ENCODE measurements at regions not wholly inside any gene's neighbourhood (a gene's known extent, or its start where the extent isn't known, plus 50 kb on each side); places are given as distances from the start of the nearest gene placed in this dataset.

DNA sequence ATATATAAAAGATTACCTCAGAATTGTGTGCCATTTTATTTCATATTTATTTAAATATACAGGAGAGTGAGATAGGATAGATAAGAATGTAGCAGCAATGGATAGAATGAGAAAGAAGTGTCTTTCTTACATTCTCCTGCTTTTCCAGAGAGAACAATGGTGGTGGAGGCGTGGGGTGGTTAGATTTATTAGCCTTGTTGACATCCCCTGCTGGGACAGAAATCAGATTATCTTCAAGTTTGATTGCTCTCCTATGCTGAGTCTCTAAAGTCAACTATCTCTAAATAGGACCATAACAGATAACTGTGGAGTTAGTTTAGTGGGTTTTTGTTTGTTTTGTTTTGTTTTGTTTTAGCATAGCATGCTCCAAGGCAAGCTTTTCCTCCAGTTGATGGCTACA is 397.6 kb downstream of the LRFN5 start:
- H3K9me3 Mint-ChIP-seq = peaks cover 6% of the 10 kb centered on the region

DNA sequence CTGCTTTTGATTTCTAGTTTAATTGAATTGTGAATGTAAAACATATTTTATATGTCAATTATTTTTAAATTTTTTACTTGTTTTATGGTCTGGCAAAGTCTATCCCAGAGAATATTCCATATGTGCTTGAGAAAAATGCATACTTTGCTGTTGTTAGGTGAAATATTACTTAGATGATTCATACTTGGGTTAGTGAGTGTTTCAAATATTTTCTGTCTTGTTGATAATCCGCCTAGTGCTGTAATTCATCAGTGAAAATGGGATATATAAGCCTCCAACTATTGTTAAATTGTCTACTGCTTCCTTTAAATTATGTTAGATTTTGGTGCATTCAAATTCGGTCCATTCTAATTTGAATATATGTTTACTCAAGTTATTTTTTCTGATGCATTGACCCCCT is 395.5 kb downstream of the LRFN5 start:
- TF ChIP-seq, protein P1, sequence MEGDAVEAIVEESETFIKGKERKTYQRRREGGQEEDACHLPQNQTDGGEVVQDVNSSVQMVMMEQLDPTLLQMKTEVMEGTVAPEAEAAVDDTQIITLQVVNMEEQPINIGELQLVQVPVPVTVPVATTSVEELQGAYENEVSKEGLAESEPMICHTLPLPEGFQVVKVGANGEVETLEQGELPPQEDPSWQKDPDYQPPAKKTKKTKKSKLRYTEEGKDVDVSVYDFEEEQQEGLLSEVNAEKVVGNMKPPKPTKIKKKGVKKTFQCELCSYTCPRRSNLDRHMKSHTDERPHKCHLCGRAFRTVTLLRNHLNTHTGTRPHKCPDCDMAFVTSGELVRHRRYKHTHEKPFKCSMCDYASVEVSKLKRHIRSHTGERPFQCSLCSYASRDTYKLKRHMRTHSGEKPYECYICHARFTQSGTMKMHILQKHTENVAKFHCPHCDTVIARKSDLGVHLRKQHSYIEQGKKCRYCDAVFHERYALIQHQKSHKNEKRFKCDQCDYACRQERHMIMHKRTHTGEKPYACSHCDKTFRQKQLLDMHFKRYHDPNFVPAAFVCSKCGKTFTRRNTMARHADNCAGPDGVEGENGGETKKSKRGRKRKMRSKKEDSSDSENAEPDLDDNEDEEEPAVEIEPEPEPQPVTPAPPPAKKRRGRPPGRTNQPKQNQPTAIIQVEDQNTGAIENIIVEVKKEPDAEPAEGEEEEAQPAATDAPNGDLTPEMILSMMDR (IDR thresholded peaks at IDR 0.05) = no peak
- no peak for DNase-seq
- peaks cover 9% of the 10 kb centered on the region for H3K9me3 Mint-ChIP-seq
- H3K36me3 Mint-ChIP-seq (ENCODE audit: low read depth) = no peaks in the 10 kb centered on the region
- no peaks in the 10 kb centered on the region for H3K4me1 Mint-ChIP-seq (ENCODE audit: low read depth)
- no peak overlapping the region for H3K4me3 Mint-ChIP-seq
- H3K27ac Mint-ChIP-seq = no peak overlapping the region
- H3K27me3 Mint-ChIP-seq (ENCODE audit: insufficient read depth) = no peaks in the 10 kb centered on the region

More for the DNA sequence above, 397.6 kb downstream of the LRFN5 start:
- DNase-seq = no peak
- Mint-ChIP-seq H3K4me1 (ENCODE audit: low read depth) (no peaks in the 10 kb centered on the region), H3K27ac (no peak overlapping the region), H3K27me3 (ENCODE audit: insufficient read depth) (no peaks in the 10 kb centered on the region), H3K4me3 (no peak overlapping the region), H3K36me3 (ENCODE audit: low read depth) (no peaks in the 10 kb centered on the region)
- TF ChIP-seq, protein P1 (IDR thresholded peaks at IDR 0.05) = no peak

DNA sequence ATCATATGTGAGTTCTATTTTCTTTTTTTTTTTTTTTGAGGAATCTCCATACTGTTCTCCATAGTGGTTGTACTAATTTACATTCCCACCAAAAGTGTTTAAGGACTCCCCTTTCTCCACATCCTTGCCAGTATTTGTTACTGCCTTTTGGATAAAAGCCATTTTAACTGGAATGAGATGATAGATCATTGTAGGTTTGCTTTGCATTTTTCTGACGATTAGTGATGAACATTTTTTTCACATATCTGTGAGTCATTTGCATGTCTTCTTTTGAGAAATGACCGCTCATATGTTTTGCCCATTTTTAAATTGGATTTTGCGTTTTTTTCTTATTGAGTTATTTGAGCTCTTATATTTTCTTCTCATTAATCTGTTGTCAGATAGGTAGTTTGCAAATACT is 394.8 kb downstream of the LRFN5 start:
- Mint-ChIP-seq H3K9me3 (peaks cover 9% of the 10 kb centered on the region), H3K4me1 (ENCODE audit: low read depth) (no peaks in the 10 kb centered on the region), H3K36me3 (ENCODE audit: low read depth) (no peaks in the 10 kb centered on the region), H3K27me3 (ENCODE audit: insufficient read depth) (no peaks in the 10 kb centered on the region), H3K4me3 (no peak overlapping the region), H3K27ac (no peak overlapping the region)
- no peak for DNase-seq
- TF ChIP-seq, protein P1 (IDR thresholded peaks at IDR 0.05) = no peak

DNA sequence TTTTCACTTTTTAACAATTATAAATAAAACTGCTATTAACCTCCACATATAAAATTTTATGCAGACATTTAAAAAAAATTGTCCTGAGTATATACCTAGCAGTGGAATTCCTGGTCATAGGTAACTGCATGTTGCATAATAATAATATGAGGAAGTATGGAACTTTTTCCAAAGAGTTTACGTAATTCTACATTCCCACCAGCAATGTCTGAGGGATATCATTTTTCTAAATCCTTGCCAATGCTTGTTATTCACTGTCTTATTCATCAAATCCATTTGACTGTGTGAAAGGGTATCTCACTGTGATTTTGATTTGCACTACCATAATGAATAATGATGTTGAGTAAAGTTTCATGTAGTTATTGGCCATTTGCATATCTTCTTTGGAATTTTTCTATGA is 393.8 kb downstream of the LRFN5 start:
- no peaks in the 10 kb centered on the region for H3K36me3 Mint-ChIP-seq (ENCODE audit: low read depth)
- no peak overlapping the region for H3K4me3 Mint-ChIP-seq
- TF ChIP-seq, protein P1 (IDR thresholded peaks at IDR 0.05) = no peak
- DNase-seq = no peak
- no peak overlapping the region for H3K27ac Mint-ChIP-seq
- H3K27me3 Mint-ChIP-seq (ENCODE audit: insufficient read depth) = no peaks in the 10 kb centered on the region; the same call in 1 of the 2 replicates
- H3K9me3 Mint-ChIP-seq = peaks cover 9% of the 10 kb centered on the region
- no peaks in the 10 kb centered on the region for H3K4me1 Mint-ChIP-seq (ENCODE audit: low read depth)

DNA sequence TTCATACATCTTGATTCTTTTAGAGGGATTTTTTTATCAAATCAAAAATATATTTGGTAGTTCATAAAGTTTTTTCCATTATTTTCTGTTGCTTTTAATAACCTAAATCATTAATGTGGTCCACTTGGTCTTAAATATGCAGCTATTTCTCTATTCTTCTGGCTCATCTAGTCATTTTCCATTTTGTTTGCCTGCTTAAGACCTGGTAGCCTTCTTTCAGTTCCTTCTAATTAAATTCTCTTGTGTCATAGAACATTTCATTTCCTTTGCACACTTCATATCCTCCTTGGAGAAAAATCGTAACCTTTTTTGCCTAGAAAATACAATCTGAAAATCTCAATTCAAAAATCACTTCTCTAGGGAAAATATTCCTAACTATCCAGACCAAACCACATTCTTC is 387.0 kb downstream of the LRFN5 start:
- no peak overlapping the region for H3K27ac Mint-ChIP-seq
- no peaks in the 10 kb centered on the region for H3K36me3 Mint-ChIP-seq (ENCODE audit: low read depth)
- no peak overlapping the region for H3K4me3 Mint-ChIP-seq
- TF ChIP-seq, protein P1 (IDR thresholded peaks at IDR 0.05) = no peak
- DNase-seq = no peak
- H3K9me3 Mint-ChIP-seq = peaks cover 24% of the 10 kb centered on the region
- no peaks in the 10 kb centered on the region for H3K4me1 Mint-ChIP-seq (ENCODE audit: low read depth)
- no peaks in the 10 kb centered on the region; the same call in 1 of the 2 replicates for H3K27me3 Mint-ChIP-seq (ENCODE audit: insufficient read depth)

DNA sequence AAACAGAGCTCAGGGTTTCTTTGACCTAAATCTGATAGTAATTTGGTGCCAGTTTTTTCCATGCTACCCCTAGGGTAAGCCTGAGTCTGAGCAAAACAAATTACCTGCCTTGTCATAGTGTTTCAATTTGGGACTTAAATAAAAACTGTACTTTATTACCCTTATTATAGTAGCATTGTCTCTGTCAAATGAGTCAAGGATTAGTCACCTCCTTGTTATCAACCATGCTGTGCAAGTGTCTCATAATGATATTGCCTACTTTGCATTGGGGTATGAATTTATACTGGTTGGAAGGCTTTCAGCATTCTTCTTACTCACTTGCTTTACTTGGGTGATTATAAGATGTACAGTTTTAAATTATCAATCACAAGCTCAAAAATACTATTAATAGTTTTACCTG is 380.0 kb downstream of the LRFN5 start:
- peaks cover 19% of the 10 kb centered on the region for H3K9me3 Mint-ChIP-seq
- DNase-seq = no peak
- H3K4me1 Mint-ChIP-seq (ENCODE audit: low read depth) = no peaks in the 10 kb centered on the region
- TF ChIP-seq, protein P1 (IDR thresholded peaks at IDR 0.05) = no peak
- no peak overlapping the region for H3K4me3 Mint-ChIP-seq
- no peak overlapping the region for H3K27ac Mint-ChIP-seq
- H3K36me3 Mint-ChIP-seq (ENCODE audit: low read depth) = no peaks in the 10 kb centered on the region
- H3K27me3 Mint-ChIP-seq (ENCODE audit: insufficient read depth) = no peaks in the 10 kb centered on the region

Measured in HFFc6 (cell line).